HG02798 (cell line): ENCODE measurements at regions not wholly inside any gene's neighbourhood (a gene's known extent, or its start where the extent isn't known, plus 50 kb on each side); places are given as distances from the start of the nearest gene placed in this dataset.

ENCODE experiments used
- ATAC-seq: cut with Tn5 transposase; IDR thresholded peaks from one replicate; pipeline ENCODE4 v1.9.1; 2021; ENCODE audit warnings: mild to moderate bottlenecking; ENCODE audit not compliant: unreplicated experiment, poor library complexity

- ATAC-seq = no peak
Observed at GRCh38 chr13:90105849-90106496, 1241.5 kb upstream of the MIR17HG start.

- no peak for ATAC-seq
Observed at GRCh38 chr13:90107661-90108060, 1239.8 kb upstream of the MIR17HG start.

- ATAC-seq = no peak
Observed at GRCh38 chr13:90108547-90108946, 1238.9 kb upstream of the MIR17HG start.

- no peak for ATAC-seq
Observed at GRCh38 chr13:90116121-90116520, 1231.4 kb upstream of the MIR17HG start.

GRCh38 chr13:90118467-90119071 is 1228.9 kb upstream of the MIR17HG start:
- ATAC-seq = no peak

GRCh38 chr13:90120026-90120425 is 1227.5 kb upstream of the MIR17HG start:
- no peak for ATAC-seq

GRCh38 chr13:90121784-90122183 is 1225.7 kb upstream of the MIR17HG start:
- ATAC-seq = no peak

- ATAC-seq = no peak
Observed at GRCh38 chr13:90122531-90122930, 1225.0 kb upstream of the MIR17HG start.

GRCh38 chr13:90135558-90135957 is 1211.9 kb upstream of the MIR17HG start:
- no peak for ATAC-seq

- no peak for ATAC-seq
Observed at GRCh38 chr13:90142251-90142650, 1205.2 kb upstream of the MIR17HG start.

GRCh38 chr13:90154311-90154960 is 1193.1 kb upstream of the MIR17HG start:
- no peak for ATAC-seq

GRCh38 chr13:90156390-90156789 is 1191.1 kb upstream of the MIR17HG start:
- no peak for ATAC-seq

- ATAC-seq = no peak
Observed at GRCh38 chr13:90168953-90169352, 1178.5 kb upstream of the MIR17HG start.

- no peak for ATAC-seq
Observed at GRCh38 chr13:90170208-90170607, 1177.3 kb upstream of the MIR17HG start.

GRCh38 chr13:90171649-90172048 is 1175.8 kb upstream of the MIR17HG start:
- no peak for ATAC-seq

GRCh38 chr13:90177512-90177911 is 1170.0 kb upstream of the MIR17HG start:
- no peak for ATAC-seq

GRCh38 chr13:90184355-90184754 is 1163.1 kb upstream of the MIR17HG start:
- ATAC-seq = no peak

GRCh38 chr13:90185734-90186133 is 1161.8 kb upstream of the MIR17HG start:
- no peak for ATAC-seq

- ATAC-seq = no peak
Observed at GRCh38 chr13:90187478-90188350, 1159.8 kb upstream of the MIR17HG start.

- ATAC-seq = no peak
Observed at GRCh38 chr13:90188351-90188636, 1159.2 kb upstream of the MIR17HG start.

GRCh38 chr13:90197722-90198121 is 1149.8 kb upstream of the MIR17HG start:
- ATAC-seq = no peak
